Caco-2 (cell line): ENCODE measurements at regions not wholly inside any gene's neighbourhood (a gene's known extent, or its start where the extent isn't known, plus 50 kb on each side); places are given as distances from the start of the nearest gene placed in this dataset.

Experiments
- BruUV-seq: library from RNA; stranded (reverse); fragments of 400-500 nt; replicated peaks from 2 replicates; lab custom pipeline; 2021; lab: Mats Ljungman, UMichigan
- CTCF ChIA-PET: fragments of 300-600 bp; sonication (Branson Sonifier 250); formaldehyde crosslinking; loops from one replicate; lab custom pipeline; 2022; ENCODE audit warnings: antibody characterized with exemption; lab: Charles Lee
- POLR2A ChIA-PET: fragments of 300-600 bp; sonication (Branson Sonifier 250); formaldehyde crosslinking; loops from one replicate; lab custom pipeline; 2022; ENCODE audit warnings: antibody characterized with exemption; lab: Charles Lee
- DNase-seq, 2 experiments: peaks; one replicate each; pipeline versions ENCODE4 v3.0.0 to v3.0.0-alpha.2; 2020 to 2022
- H3K27me3 ChIP-seq: replicated peaks from 2 replicates; pipeline ENCODE4 v1.6.0; 2011; ENCODE audit warnings: low read length; ENCODE audit not compliant: control insufficient read depth, insufficient read depth
- H3K36me3 ChIP-seq: 2 replicates; pipeline ENCODE4 v1.5.1; 2011; ENCODE audit warnings: low read length; ENCODE audit not compliant: control insufficient read depth, insufficient read depth
- H3K4me1 ChIP-seq: fragments of 250-450 bp; sonication (Bioruptor Pico); 2 replicates; pipeline ENCODE4 v1.5.1; 2020; ENCODE audit warnings: mild to moderate bottlenecking
- H3K4me3 ChIP-seq: 2 replicates; pipeline ENCODE4 v1.5.1; 2011; ENCODE audit warnings: low read depth, mild to moderate bottlenecking, control low read depth, low read length
- H3K9me3 ChIP-seq: fragments of 250-450 bp; sonication (Bioruptor Pico); 2 replicates; pipeline ENCODE4 v1.5.1; 2020; ENCODE audit warnings: mild to moderate bottlenecking, moderate library complexity
- H3K27ac Mint-ChIP-seq: one replicate; pipeline ENCODE4 v1.8.0; 2022; ENCODE audit warnings: mixed read lengths; ENCODE audit not compliant: unreplicated experiment
- H3K27me3 Mint-ChIP-seq: one replicate; pipeline ENCODE4 v1.8.0; 2022; ENCODE audit warnings: mixed read lengths; ENCODE audit not compliant: insufficient read depth, unreplicated experiment
- H3K36me3 Mint-ChIP-seq: one replicate; pipeline ENCODE4 v1.8.0; 2022; ENCODE audit warnings: mild to moderate bottlenecking, mixed read lengths; ENCODE audit not compliant: insufficient read depth, unreplicated experiment
- H3K4me1 Mint-ChIP-seq: one replicate; pipeline ENCODE4 v1.8.0; 2022; ENCODE audit warnings: low read depth, mixed read lengths; ENCODE audit not compliant: unreplicated experiment
- H3K4me3 Mint-ChIP-seq: one replicate; pipeline ENCODE4 v1.8.0; 2022; ENCODE audit warnings: mild to moderate bottlenecking, moderate library complexity, mixed read lengths; ENCODE audit not compliant: unreplicated experiment
- H3K9me3 Mint-ChIP-seq: one replicate; pipeline ENCODE4 v1.8.0; 2022; ENCODE audit warnings: mixed read lengths; ENCODE audit not compliant: unreplicated experiment
- intact Hi-C: fragments of 100-400 bp; cut with micrococcal nuclease; formaldehyde crosslinking; loops from one replicate; pipeline ENCODE4 v1.10.0; 2022; ENCODE audit not compliant: unreplicated experiment
- TF ChIP-seq, protein P1 (sequence below), 2 experiments: fragments of 200-600 bp in 1 of 2; IDR thresholded peaks; 1 replicate in 1 of 2; 2 replicates in 1 of 2; pipeline versions ENCODE4 v1.5.1 to v1.8.0; 2011 to 2022; ENCODE audit warnings: antibody characterized with exemption in 1 of 2, control low read depth in 1 of 2, inconsistent platforms in 1 of 2, low read depth in 1 of 2, low read length in 1 of 2, mild to moderate bottlenecking in 1 of 2, moderate library complexity in 1 of 2; ENCODE audit not compliant: insufficient read depth in 1 of 2, severe bottlenecking in 1 of 2, unreplicated experiment in 1 of 2

DNA sequence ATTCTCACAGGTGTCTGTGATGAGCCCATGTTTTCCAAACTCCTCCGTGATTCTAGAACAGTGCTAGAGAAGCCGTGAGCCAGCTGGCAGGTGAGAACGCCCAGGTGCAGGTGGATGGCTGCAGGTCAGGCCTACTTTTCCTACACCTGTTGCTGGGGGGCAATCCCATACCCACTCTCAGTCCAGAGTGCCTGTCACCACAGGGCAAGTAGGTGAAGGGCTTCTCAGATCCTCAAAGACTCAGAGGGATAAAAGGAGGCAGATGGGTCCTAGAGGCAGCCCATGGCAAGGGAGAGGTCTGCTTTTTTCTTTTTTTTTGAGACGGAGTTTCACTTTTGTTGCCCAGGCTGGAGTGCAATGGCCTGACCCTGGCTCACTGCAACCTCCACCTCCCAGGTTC, 50.7 kb upstream of the H6PD start:
- TF ChIP-seq, protein P1, sequence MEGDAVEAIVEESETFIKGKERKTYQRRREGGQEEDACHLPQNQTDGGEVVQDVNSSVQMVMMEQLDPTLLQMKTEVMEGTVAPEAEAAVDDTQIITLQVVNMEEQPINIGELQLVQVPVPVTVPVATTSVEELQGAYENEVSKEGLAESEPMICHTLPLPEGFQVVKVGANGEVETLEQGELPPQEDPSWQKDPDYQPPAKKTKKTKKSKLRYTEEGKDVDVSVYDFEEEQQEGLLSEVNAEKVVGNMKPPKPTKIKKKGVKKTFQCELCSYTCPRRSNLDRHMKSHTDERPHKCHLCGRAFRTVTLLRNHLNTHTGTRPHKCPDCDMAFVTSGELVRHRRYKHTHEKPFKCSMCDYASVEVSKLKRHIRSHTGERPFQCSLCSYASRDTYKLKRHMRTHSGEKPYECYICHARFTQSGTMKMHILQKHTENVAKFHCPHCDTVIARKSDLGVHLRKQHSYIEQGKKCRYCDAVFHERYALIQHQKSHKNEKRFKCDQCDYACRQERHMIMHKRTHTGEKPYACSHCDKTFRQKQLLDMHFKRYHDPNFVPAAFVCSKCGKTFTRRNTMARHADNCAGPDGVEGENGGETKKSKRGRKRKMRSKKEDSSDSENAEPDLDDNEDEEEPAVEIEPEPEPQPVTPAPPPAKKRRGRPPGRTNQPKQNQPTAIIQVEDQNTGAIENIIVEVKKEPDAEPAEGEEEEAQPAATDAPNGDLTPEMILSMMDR (IDR thresholded peaks at IDR 0.05; ENCODE audit: insufficient read depth in 1 of 2, low read depth in 1 of 2, low read length in 1 of 2, severe bottlenecking in 1 of 2, unreplicated experiment in 1 of 2) = no peak
- H3K4me1 Mint-ChIP-seq = no peaks in the 10 kb centered on the region
- POLR2A ChIA-PET = no interaction called here
- H3K4me3 Mint-ChIP-seq = no peak overlapping the region
- H3K27ac Mint-ChIP-seq = no peak overlapping the region
- Histone ChIP-seq H3K27me3 (no peaks in the 10 kb centered on the region), H3K4me3 (no peak overlapping the region), H3K4me1 (peaks cover 15% of the 10 kb centered on the region; the same call in 1 of the 2 replicates), H3K9me3 (no peaks in the 10 kb centered on the region), H3K36me3 (peaks cover 1% of the 10 kb centered on the region)
- H3K9me3 Mint-ChIP-seq = no peaks in the 10 kb centered on the region
- no peak for DNase-seq
- H3K27me3 Mint-ChIP-seq = no peaks in the 10 kb centered on the region
- intact Hi-C loops = no loop called here
- no peaks in the 10 kb centered on the region for H3K36me3 Mint-ChIP-seq
- CTCF ChIA-PET = no interaction called here
- no TSS peak for BruUV-seq

GRCh38 chr1:9184749-9185148, 49.8 kb upstream of the H6PD start:
- DNase-seq = no peak
- no peak overlapping the region for H3K4me3 Mint-ChIP-seq
- BruUV-seq = no TSS peak
- no peak overlapping the region for H3K27ac Mint-ChIP-seq
- H3K9me3 ChIP-seq = no peaks in the 10 kb centered on the region
- intact Hi-C loops = no loop called here
- H3K36me3 ChIP-seq = peaks cover 1% of the 10 kb centered on the region
- CTCF ChIA-PET = interaction anchor here (0.7 kb wide), 1 partner anchor 180 kb away, joined by 3 read pairs; no protein-coding TSS in a partner anchor
- no peaks in the 10 kb centered on the region for H3K9me3 Mint-ChIP-seq
- H3K4me1 ChIP-seq = peaks cover 14% of the 10 kb centered on the region; the same call in 1 of the 2 replicates
- H3K27me3 Mint-ChIP-seq = no peaks in the 10 kb centered on the region
- no peaks in the 10 kb centered on the region for H3K36me3 Mint-ChIP-seq
- no peaks in the 10 kb centered on the region for H3K4me1 Mint-ChIP-seq
- POLR2A ChIA-PET = no interaction called here
- TF ChIP-seq, protein P1 (IDR thresholded peaks at IDR 0.05; ENCODE audit: insufficient read depth in 1 of 2, low read depth in 1 of 2, low read length in 1 of 2, severe bottlenecking in 1 of 2, unreplicated experiment in 1 of 2) = no peak
- no peak overlapping the region for H3K4me3 ChIP-seq
- H3K27me3 ChIP-seq = no peaks in the 10 kb centered on the region
